T-cell (primary cell): ENCODE measurements at regions not wholly inside any gene's neighbourhood (a gene's known extent, or its start where the extent isn't known, plus 50 kb on each side); places are given as distances from the start of the nearest gene placed in this dataset.

Source experiments
- ATAC-seq, 4 experiments: fragments of 200-7000 bp in 3 of 4; fragments of 150-1000 bp in 1 of 4; cut with Tn5 transposase; replicated peaks in 1 of 4; 1 replicate in 3 of 4; 2 replicates in 1 of 4; pipeline ENCODE4 v1.10.0; 2021; ENCODE audit warnings: moderate library complexity in 3 of 4, mild to moderate bottlenecking in 2 of 4, moderate number of reproducible peaks in 1 of 4
- CTCF ChIA-PET, 2 donors: fragments of 300-600 bp; sonication (Branson Sonifier 250); formaldehyde crosslinking; loops; one replicate each; lab custom pipeline; 2022; ENCODE audit warnings: antibody characterized with exemption in 2 of 2; lab: Charles Lee
- POLR2A ChIA-PET, 2 donors: fragments of 300-600 bp; sonication (Branson Sonifier 250); formaldehyde crosslinking; loops; one replicate each; lab custom pipeline; 2022; ENCODE audit warnings: antibody characterized with exemption in 2 of 2; lab: Charles Lee
- DNase-seq, 35 experiments: peaks; one replicate each; pipeline versions ENCODE4 v3.0.0 to v3.0.0-alpha.2; 2013 to 2023
- H3K27ac ChIP-seq: one replicate; pipeline ENCODE4 v1.5.1; 2013; ENCODE audit warnings: low read length
- H3K27me3 ChIP-seq, 2 experiments: replicated peaks in 1 of 2; 1 replicate in 1 of 2; 2 replicates in 1 of 2; pipeline versions ENCODE4 v1.6.1 to v1.7.0; 2013; ENCODE audit warnings: low read length in 1 of 2, mixed read lengths in 1 of 2; ENCODE audit not compliant: control insufficient read depth in 2 of 2, insufficient read depth in 2 of 2; ENCODE audit errors: extremely low read depth in 1 of 2
- H3K36me3 ChIP-seq, 2 donors: 1 replicate in 1 of 2; 2 replicates in 1 of 2; pipeline versions ENCODE4 v1.6.1 to v1.7.0; 2013; ENCODE audit warnings: low read length in 1 of 2; ENCODE audit not compliant: control insufficient read depth in 2 of 2, insufficient read depth in 1 of 2; ENCODE audit errors: extremely low read depth in 1 of 2
- H3K4me1 ChIP-seq, 2 experiments: 1 replicate in 1 of 2; 2 replicates in 1 of 2; pipeline versions ENCODE4 v1.6.1 to v1.7.0; 2013; ENCODE audit warnings: low read length in 2 of 2, mixed read lengths in 1 of 2; ENCODE audit not compliant: insufficient read depth in 2 of 2, control insufficient read depth in 1 of 2; ENCODE audit errors: extremely low read depth in 1 of 2
- H3K4me3 ChIP-seq, 2 donors: 1 replicate in 1 of 2; 2 replicates in 1 of 2; pipeline versions ENCODE4 v1.5.1 to v1.7.0; 2013; ENCODE audit warnings: mild to moderate bottlenecking in 2 of 2, low read length in 1 of 2, moderate library complexity in 1 of 2; ENCODE audit not compliant: control insufficient read depth in 1 of 2; ENCODE audit errors: extremely low read depth in 1 of 2
- H3K9me3 ChIP-seq: 2 replicates; pipeline ENCODE4 v1.7.0; 2013
- H3K27ac Mint-ChIP-seq, 2 donors: one replicate each; pipeline ENCODE4 v1.8.0; 2020 to 2021; ENCODE audit warnings: mild to moderate bottlenecking in 2 of 2, mixed read lengths in 2 of 2
- H3K27me3 Mint-ChIP-seq, 2 donors: one replicate each; pipeline ENCODE4 v1.8.0; 2021 to 2022; ENCODE audit warnings: mixed read lengths in 2 of 2
- H3K36me3 Mint-ChIP-seq: one replicate; pipeline ENCODE4 v1.8.0; 2021; ENCODE audit warnings: mixed read lengths
- H3K4me1 Mint-ChIP-seq, 3 donors: one replicate each; pipeline ENCODE4 v1.8.0; 2020 to 2022; ENCODE audit warnings: mixed read lengths in 3 of 3, mild to moderate bottlenecking in 1 of 3
- H3K4me3 Mint-ChIP-seq, 3 donors: one replicate each; pipeline ENCODE4 v1.8.0; 2020 to 2022; ENCODE audit warnings: mild to moderate bottlenecking in 3 of 3, mixed read lengths in 3 of 3, moderate library complexity in 3 of 3
- H3K9me3 Mint-ChIP-seq, 3 donors: one replicate each; pipeline ENCODE4 v1.8.0; 2020 to 2022; ENCODE audit warnings: mixed read lengths in 3 of 3
- whole genome bisulfite sequencing: methylation state at CpG from one replicate; pipeline ENCODE4 v1.1.5; 2013; ENCODE audit warnings: missing lambda C conversion rate; ENCODE audit not compliant: insufficient coverage; 5-methylcytosine and 5-hydroxymethylcytosine counted together

- H3K4me3 Mint-ChIP-seq, result no peak overlapping the region
- 95% methylated on average over 8 of the region's 10 CpGs for WGBS
- H3K9me3 Mint-ChIP-seq, result peaks cover 0 to 12% (median 0%) of the 10 kb centered on the region in 3 donors
- Histone ChIP-seq H3K9me3 (no peaks in the 10 kb centered on the region), H3K4me1 (no peaks in the 10 kb centered on the region), H3K27ac (no peak overlapping the region), H3K36me3 (no peaks in the 10 kb centered on the region), H3K4me3 (no peak overlapping the region), H3K27me3 (no peaks in the 10 kb centered on the region)
- ChIA-PET CTCF (no interaction called here), POLR2A (no interaction called here)
- no peaks in the 10 kb centered on the region for H3K4me1 Mint-ChIP-seq
- H3K27ac Mint-ChIP-seq, result no peak overlapping the region
- ATAC-seq (no peak), DNase-seq (no peak)
- H3K27me3 Mint-ChIP-seq, result peaks cover 0 to 18% of the 10 kb centered on the region in 2 donors
- peaks cover 5% of the 10 kb centered on the region for H3K36me3 Mint-ChIP-seq
Measured at GRCh38 chr6:157741321-157741947, 81.6 kb upstream of the SNX9 start.

- Mint-ChIP-seq H3K4me1 (no peaks in the 10 kb centered on the region), H3K36me3 (peaks cover 5% of the 10 kb centered on the region), H3K27me3 (peaks cover 0 to 16% of the 10 kb centered on the region in 2 donors), H3K9me3 (peaks cover 0 to 12% (median 0%) of the 10 kb centered on the region in 3 donors), H3K27ac (no peak overlapping the region), H3K4me3 (no peak overlapping the region)
- H3K4me3 ChIP-seq, result no peak overlapping the region
- no peaks in the 10 kb centered on the region for H3K27me3 ChIP-seq
- ChIA-PET CTCF (no interaction called here), POLR2A (no interaction called here)
- H3K27ac ChIP-seq, result no peak overlapping the region
- WGBS, result 83% methylated on average over 2 of the region's 5 CpGs
- ATAC-seq, result no peak
- H3K9me3 ChIP-seq, result no peaks in the 10 kb centered on the region
- no peaks in the 10 kb centered on the region for H3K4me1 ChIP-seq
- no peaks in the 10 kb centered on the region for H3K36me3 ChIP-seq
- DNase-seq, result no peak
Measured at GRCh38 chr6:157741948-157742556, 81.0 kb upstream of the SNX9 start.

GRCh38 chr6:157744102-157744601 lies 78.9 kb upstream of the SNX9 start:
- Mint-ChIP-seq H3K9me3 (peaks cover 0 to 1% (median 0%) of the 10 kb centered on the region in 3 donors), H3K27ac (no peak overlapping the region), H3K27me3 (peaks cover 0 to 2% of the 10 kb centered on the region in 2 donors), H3K4me1 (peaks cover 5 to 7% (median 5%) of the 10 kb centered on the region in 3 donors), H3K4me3 (no peak overlapping the region), H3K36me3 (no peaks in the 10 kb centered on the region)
- ATAC-seq (no peak), DNase-seq (no peak)
- H3K9me3 ChIP-seq, result no peaks in the 10 kb centered on the region
- H3K36me3 ChIP-seq, result no peaks in the 10 kb centered on the region
- ChIA-PET POLR2A (no interaction called here), CTCF (no interaction called here)
- WGBS, result no CpG with 5 or more reads among the region's 4 CpGs
- no peaks in the 10 kb centered on the region for H3K27me3 ChIP-seq
- H3K4me3 ChIP-seq, result no peak overlapping the region
- H3K27ac ChIP-seq, result no peak overlapping the region
- H3K4me1 ChIP-seq, result peaks cover 0 to 4% of the 10 kb centered on the region in 2 experiments

- no peaks in the 10 kb centered on the region for H3K36me3 ChIP-seq
- no peak for ATAC-seq
- DNase-seq, result no peak
- peaks cover 6 to 8% (median 8%) of the 10 kb centered on the region in 3 donors for H3K4me1 Mint-ChIP-seq
- ChIA-PET POLR2A (no interaction called here), CTCF (no interaction called here)
- no peaks in the 10 kb centered on the region for H3K27me3 ChIP-seq
- no peak overlapping the region for H3K4me3 Mint-ChIP-seq
- no peaks in the 10 kb centered on the region for H3K9me3 ChIP-seq
- H3K27ac Mint-ChIP-seq, result no peak overlapping the region
- H3K9me3 Mint-ChIP-seq, result no peaks in the 10 kb centered on the region
- WGBS, result 97% methylated on average over 6 of the region's 8 CpGs
- peaks cover 0 to 5% of the 10 kb centered on the region in 2 experiments for H3K4me1 ChIP-seq
- peaks cover 0 to 5% of the 10 kb centered on the region in 2 donors for H3K27me3 Mint-ChIP-seq
- H3K36me3 Mint-ChIP-seq, result no peaks in the 10 kb centered on the region
- no peak overlapping the region for H3K4me3 ChIP-seq
- no peak overlapping the region for H3K27ac ChIP-seq
Measured at GRCh38 chr6:157746897-157747296, 76.1 kb upstream of the SNX9 start.

GRCh38 chr6:157747370-157747769 lies 75.7 kb upstream of the SNX9 start:
- POLR2A ChIA-PET, result no interaction called here

GRCh38 chr6:157748839-157749571 lies 74.0 kb upstream of the SNX9 start:
- H3K9me3 ChIP-seq, result no peaks in the 10 kb centered on the region
- H3K4me1 ChIP-seq, result peaks cover 0 to 5% of the 10 kb centered on the region in 2 experiments
- ATAC-seq (peak in 1 of 4 experiments; percentile 27), DNase-seq (no peak)
- H3K36me3 ChIP-seq, result no peaks in the 10 kb centered on the region
- no peak overlapping the region for H3K27ac ChIP-seq
- H3K4me3 ChIP-seq, result no peak overlapping the region
- H3K36me3 Mint-ChIP-seq, result no peaks in the 10 kb centered on the region
- H3K27me3 ChIP-seq, result peaks cover 0 to 2% of the 10 kb centered on the region in 2 experiments
- peaks cover 0 to 5% of the 10 kb centered on the region in 2 donors for H3K27me3 Mint-ChIP-seq
- peaks cover 11 to 16% (median 13%) of the 10 kb centered on the region in 3 donors for H3K4me1 Mint-ChIP-seq
- no peaks in the 10 kb centered on the region for H3K9me3 Mint-ChIP-seq
- no peak overlapping the region for H3K4me3 Mint-ChIP-seq
- peak overlapping the region in 1 of 2 donors; percentile 22 for H3K27ac Mint-ChIP-seq
- 100% methylated on average over 1 of the region's 2 CpGs for WGBS
- CTCF ChIA-PET, result interaction anchor here (0.6 to 0.7 kb wide), 5 partner anchors 34 to 771 kb away, joined by 3 to 6 read pairs (median 4); no protein-coding TSS in a partner anchor
- POLR2A ChIA-PET, result interaction anchor here in 1 of 2 donors (0.6 to 0.7 kb wide), 2 partner anchors 80 to 162 kb away, joined by 3 to 9 read pairs; no protein-coding TSS in a partner anchor

More at GRCh38 chr6:157747370-157747769, 75.7 kb upstream of the SNX9 start:
- H3K27me3 ChIP-seq, result no peaks in the 10 kb centered on the region
- Mint-ChIP-seq H3K4me1 (peaks cover 6 to 8% (median 8%) of the 10 kb centered on the region in 3 donors), H3K27me3 (peaks cover 0 to 5% of the 10 kb centered on the region in 2 donors), H3K27ac (no peak overlapping the region), H3K9me3 (no peaks in the 10 kb centered on the region), H3K4me3 (no peak overlapping the region), H3K36me3 (no peaks in the 10 kb centered on the region)
- ATAC-seq, result no peak
- no peak overlapping the region for H3K4me3 ChIP-seq
- no peak overlapping the region for H3K27ac ChIP-seq
- no peaks in the 10 kb centered on the region for H3K36me3 ChIP-seq
- peaks cover 0 to 5% of the 10 kb centered on the region in 2 experiments for H3K4me1 ChIP-seq
- H3K9me3 ChIP-seq, result no peaks in the 10 kb centered on the region
- CTCF ChIA-PET, result no interaction called here
- no CpG with 5 or more reads among the region's 4 CpGs for WGBS
- no peak for DNase-seq
